HEK293 (cell line): ENCODE measurements at regions not wholly inside any gene's neighbourhood (a gene's known extent, or its start where the extent isn't known, plus 50 kb on each side); places are given as distances from the start of the nearest gene placed in this dataset.

ENCODE experiments used
- CTCF ChIP-seq: fragments of 450-650 bp; formaldehyde crosslinking; IDR thresholded peaks from 2 replicates; pipeline ENCODE4 v1.5.1; 2016; ENCODE audit warnings: missing biosample characterization, missing genetic modification characterization
- HIC1 ChIP-seq: fragments of 450-650 bp; formaldehyde crosslinking; IDR thresholded peaks from 2 replicates; pipeline ENCODE4 v1.5.1; 2016; ENCODE audit warnings: missing biosample characterization, missing genetic modification characterization

- no peak for TF ChIP-seq HIC1 (tag by site-specific recombination)
- TF ChIP-seq CTCF (tag by site-specific recombination) = no peak
Observed at GRCh38 chr14:58820032-58820431, 182.3 kb downstream of the DACT1 start.
